Endothelial cell of umbilical vein (primary cell): ENCODE measurements at regions not wholly inside any gene's neighbourhood (a gene's known extent, or its start where the extent isn't known, plus 50 kb on each side); places are given as distances from the start of the nearest gene placed in this dataset.

Experiments used
- BruUV-seq: library from RNA; stranded (reverse); fragments of 400-500 nt; replicated peaks from 2 replicates; lab custom pipeline; 2021; lab: Mats Ljungman, UMichigan
- CTCF ChIA-PET: fragments of 300-600, 350-600 bp; sonication (Branson Sonifier 250); formaldehyde crosslinking; loops from one replicate; lab custom pipeline; 2021; ENCODE audit warnings: antibody characterized with exemption, inconsistent platforms; lab: Charles Lee
- POLR2A ChIA-PET: fragments of 300-600, 350-600 bp; sonication (Branson Sonifier 250); formaldehyde crosslinking; loops from one replicate; lab custom pipeline; 2021; ENCODE audit warnings: antibody characterized with exemption, inconsistent platforms; lab: Charles Lee
- DNase-seq: peaks from one replicate; pipeline ENCODE4 v3.0.0-alpha.2; 2011; ENCODE audit warnings: low read depth, low spot score
- FAIRE-seq: peaks from 2 replicates; lab custom pipeline; 2011; peaks lifted over from hg19 to GRCh38; lab: Jason Lieb, UNC
- H2AFZ ChIP-seq: 2 replicates; pipeline ENCODE4 v1.6.0; 2012; ENCODE audit warnings: low read depth, low read length, control low read depth, inconsistent platforms
- H3K27ac ChIP-seq: 2 replicates; pipeline ENCODE4 v1.5.1; 2011; ENCODE audit warnings: low read depth, mild to moderate bottlenecking, control low read depth, low read length, moderate library complexity; ENCODE audit not compliant: insufficient read depth
- H3K27me3 ChIP-seq, 2 experiments: 2 replicates each; pipeline versions ENCODE4 v1.6.0 to v1.6.1; 2011; ENCODE audit warnings: low read length in 2 of 2, mixed read lengths in 1 of 2; ENCODE audit not compliant: control insufficient read depth in 2 of 2, insufficient read depth in 2 of 2
- H3K36me3 ChIP-seq, 2 experiments: 2 replicates in 1 of 2; 3 replicates in 1 of 2; pipeline ENCODE4 v1.5.1; 2011; ENCODE audit warnings: low read length in 2 of 2, mild to moderate bottlenecking in 1 of 2, moderate library complexity in 1 of 2; ENCODE audit not compliant: control insufficient read depth in 2 of 2, insufficient read depth in 2 of 2; ENCODE audit errors: extremely low read depth in 1 of 2
- H3K4me1 ChIP-seq: 3 replicates; pipeline ENCODE4 v1.5.1; 2011; ENCODE audit warnings: mild to moderate bottlenecking, low read length; ENCODE audit not compliant: control insufficient read depth, insufficient read depth; ENCODE audit errors: extremely low read depth
- H3K4me2 ChIP-seq: 2 replicates; pipeline ENCODE4 v1.6.1; 2011; ENCODE audit warnings: low read length, control low read depth, mixed read lengths; ENCODE audit not compliant: insufficient read depth
- H3K4me3 ChIP-seq, 3 experiments: fragments of 200-600 bp in 1 of 3; sonication (generic), shearing (Covaris generic) in 1 of 3; replicated peaks in 1 of 3; 2 replicates each; pipeline ENCODE4 v1.5.1; 2011 to 2016; ENCODE audit warnings: control low read depth in 3 of 3, low read length in 3 of 3, mild to moderate bottlenecking in 2 of 3, inconsistent platforms in 1 of 3, low read depth in 1 of 3, moderate library complexity in 1 of 3; ENCODE audit not compliant: insufficient read depth in 1 of 3
- H3K79me2 ChIP-seq: 2 replicates; pipeline ENCODE4 v1.6.0; 2012; ENCODE audit warnings: low read length, inconsistent platforms; ENCODE audit not compliant: control insufficient read depth, insufficient read depth
- H3K9ac ChIP-seq: replicated peaks from 2 replicates; pipeline ENCODE3; 2011; ENCODE audit warnings: low read length, control low read depth; ENCODE audit not compliant: insufficient read depth; ENCODE audit errors: extremely low read depth
- H3K9me1 ChIP-seq: replicated peaks from 3 replicates; pipeline ENCODE4 v1.6.0; 2011; ENCODE audit warnings: mild to moderate bottlenecking, low read length; ENCODE audit not compliant: control insufficient read depth, insufficient read depth; ENCODE audit errors: extremely low read depth
- H3K9me3 ChIP-seq: replicated peaks from 2 replicates; pipeline ENCODE4 v1.5.1; 2012; ENCODE audit warnings: low read length, inconsistent platforms; ENCODE audit not compliant: control insufficient read depth, insufficient read depth
- H4K20me1 ChIP-seq: replicated peaks from 2 replicates; pipeline ENCODE3; 2011; ENCODE audit warnings: mild to moderate bottlenecking, low read length; ENCODE audit not compliant: control insufficient read depth, insufficient read depth; ENCODE audit errors: extremely low read depth
- JUN ChIP-seq: IDR thresholded peaks from 2 replicates; pipeline ENCODE4 v1.6.1; 2011; ENCODE audit warnings: borderline replicate concordance, low read depth; ENCODE audit not compliant: insufficient read length, insufficient read depth
- MAX ChIP-seq: IDR thresholded peaks from 2 replicates; pipeline ENCODE4 v1.6.1; 2011; ENCODE audit not compliant: insufficient read depth, insufficient read length
- POLR2A ChIP-seq: IDR thresholded peaks from 2 replicates; pipeline ENCODE4 v1.6.1; 2012; ENCODE audit warnings: low read depth, mild to moderate bottlenecking, control low read depth, low read length
- dilution Hi-C: fragments of 300-500 bp; cut with MboI; formaldehyde crosslinking; loops from one replicate; pipeline ENCODE4 v1.15.0; 2019; ENCODE audit warnings: low sequenced_read_pairs; ENCODE audit not compliant: extremely low pct_ligation_motif_present
- intact Hi-C: fragments of 100-400 bp; cut with micrococcal nuclease; formaldehyde crosslinking; loops from one replicate; pipeline ENCODE4 v1.10.0; 2022
- TF ChIP-seq, protein P1 (sequence below), 2 donors: IDR thresholded peaks; 1 replicate in 1 of 2; 2 replicates in 1 of 2; pipeline ENCODE4 v1.5.1; 2011; ENCODE audit warnings: low read length in 2 of 2, mild to moderate bottlenecking in 2 of 2, moderate library complexity in 2 of 2, control low read depth in 1 of 2, inconsistent platforms in 1 of 2, low read depth in 1 of 2; ENCODE audit not compliant: insufficient read depth in 1 of 2; ENCODE audit errors: extremely low read depth in 1 of 2

DNA sequence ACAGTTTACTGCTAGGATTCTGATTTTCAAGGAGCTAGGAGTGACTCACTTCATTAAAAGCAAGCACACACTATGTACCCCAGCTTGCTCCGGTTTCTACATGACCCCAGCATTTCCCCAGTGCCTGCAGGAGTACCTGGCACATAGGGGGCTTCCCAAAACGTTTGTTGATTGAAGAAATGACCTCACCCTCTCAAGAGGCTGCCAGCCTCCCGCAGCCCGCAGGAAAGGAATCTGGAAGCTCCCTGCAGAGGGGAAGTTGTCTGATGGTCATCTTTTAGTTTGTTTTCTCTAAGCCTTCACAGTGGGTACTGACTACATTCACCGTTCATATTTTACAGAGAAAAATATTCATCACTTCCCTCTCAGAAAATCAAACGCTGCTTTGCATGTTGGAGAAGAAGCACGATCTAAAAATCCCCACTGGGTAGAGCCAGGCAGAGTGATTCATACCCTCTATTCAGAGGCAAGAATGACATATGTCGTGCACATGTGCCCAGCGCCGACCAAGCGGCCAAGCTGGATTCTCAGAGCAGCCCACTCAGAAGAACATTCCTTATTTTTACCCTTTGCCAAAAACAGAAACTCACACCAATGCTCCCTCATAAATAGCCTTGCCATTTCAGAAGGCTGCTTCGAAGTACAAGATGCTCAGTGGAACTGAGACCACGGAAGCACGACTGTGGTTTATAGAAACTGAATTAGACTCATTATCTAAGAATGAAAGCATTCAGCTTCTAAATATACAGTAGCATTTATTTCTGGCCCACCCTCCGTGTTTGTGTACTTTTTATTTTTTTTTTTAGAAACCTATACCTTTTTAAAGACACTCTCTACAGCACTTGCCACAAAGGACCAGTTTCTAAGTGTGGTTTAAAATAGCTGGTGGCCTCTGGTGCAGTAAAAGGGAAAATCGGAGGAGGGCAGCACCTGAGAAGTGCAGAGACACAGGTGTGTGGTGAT is 143.2 kb downstream of the MIS18A start:
- FAIRE-seq (no peak), DNase-seq (no peak)
- Histone ChIP-seq H3K9me3 (no peaks in the 10 kb centered on the region), H3K9me1 (no peaks in the 10 kb centered on the region), H4K20me1 (no peaks in the 10 kb centered on the region), H3K9ac (no peak overlapping the region), H3K4me1 (no peaks in the 10 kb centered on the region), H3K4me3 (no peak overlapping the region), H3K27me3 (no peaks in the 10 kb centered on the region), H3K79me2 (no peaks in the 10 kb centered on the region), H3K4me2 (no peak overlapping the region), H3K36me3 (no peaks in the 10 kb centered on the region), H2AFZ (no peak overlapping the region), H3K27ac (no peak overlapping the region)
- POLR2A ChIA-PET = no interaction called here
- BruUV-seq = no TSS peak
- dilution Hi-C loops = no loop called here
- TF ChIP-seq, protein P1, sequence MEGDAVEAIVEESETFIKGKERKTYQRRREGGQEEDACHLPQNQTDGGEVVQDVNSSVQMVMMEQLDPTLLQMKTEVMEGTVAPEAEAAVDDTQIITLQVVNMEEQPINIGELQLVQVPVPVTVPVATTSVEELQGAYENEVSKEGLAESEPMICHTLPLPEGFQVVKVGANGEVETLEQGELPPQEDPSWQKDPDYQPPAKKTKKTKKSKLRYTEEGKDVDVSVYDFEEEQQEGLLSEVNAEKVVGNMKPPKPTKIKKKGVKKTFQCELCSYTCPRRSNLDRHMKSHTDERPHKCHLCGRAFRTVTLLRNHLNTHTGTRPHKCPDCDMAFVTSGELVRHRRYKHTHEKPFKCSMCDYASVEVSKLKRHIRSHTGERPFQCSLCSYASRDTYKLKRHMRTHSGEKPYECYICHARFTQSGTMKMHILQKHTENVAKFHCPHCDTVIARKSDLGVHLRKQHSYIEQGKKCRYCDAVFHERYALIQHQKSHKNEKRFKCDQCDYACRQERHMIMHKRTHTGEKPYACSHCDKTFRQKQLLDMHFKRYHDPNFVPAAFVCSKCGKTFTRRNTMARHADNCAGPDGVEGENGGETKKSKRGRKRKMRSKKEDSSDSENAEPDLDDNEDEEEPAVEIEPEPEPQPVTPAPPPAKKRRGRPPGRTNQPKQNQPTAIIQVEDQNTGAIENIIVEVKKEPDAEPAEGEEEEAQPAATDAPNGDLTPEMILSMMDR (IDR thresholded peaks at IDR 0.05; ENCODE audit: extremely low read depth in 1 of 2, insufficient read depth in 1 of 2, low read depth in 1 of 2, low read length in 2 of 2) = no peak
- no peak for TF ChIP-seq MAX
- TF ChIP-seq POLR2A = no peak
- TF ChIP-seq JUN = no peak
- CTCF ChIA-PET = interaction anchor here (1.6 kb wide), 1 partner anchor 122 kb away, joined by 4 read pairs; no protein-coding TSS in a partner anchor
- intact Hi-C loops = no loop called here
